ENCODE measurements at regions not wholly inside any gene's neighbourhood (a gene's known extent, or its start where the extent isn't known, plus 50 kb on each side); places are given as distances from the start of the nearest gene placed in this dataset.
A peak's percentile ranks its signal among the peaks of the same experiment; 100 is the strongest.
"Not testable (repeated sequence)": the region's sequence is repeated elsewhere in the genome, so short reads cannot be mapped to it uniquely, and the experiment has no call there.

GRCh38 chr4:138775489-138775888 is 240.1 kb upstream of the NOCT start:
- intact Hi-C loops (cut with DNase I) = no loop called here
- ATAC-seq (no peak), DNase-seq (no peak)

GRCh38 chr4:138774940-138775339 is 240.6 kb upstream of the NOCT start:
- no peak for ATAC-seq
- DNase-seq = no peak
- intact Hi-C loops (cut with DNase I) = no loop called here

- ATAC-seq; DNase-seq; intact Hi-C loops (cut with DNase I): not testable (repeated sequence)
These were observed 241.5 kb upstream of the NOCT start for GRCh38 chr4:138774125-138774524.

GRCh38 chr4:138773321-138773720 is 242.3 kb upstream of the NOCT start:
- no peak for ATAC-seq
- DNase-seq = no peak
- intact Hi-C loops (cut with DNase I) = no loop called here

GRCh38 chr4:138772366-138772765 is 243.2 kb upstream of the NOCT start:
- intact Hi-C loops (cut with DNase I) = no loop called here
- no peak for ATAC-seq
- DNase-seq = no peak

GRCh38 chr4:138770818-138771217 is 244.8 kb upstream of the NOCT start:
- ATAC-seq (no peak), DNase-seq (no peak)
- intact Hi-C loops (cut with DNase I) = no loop called here

- ATAC-seq (no peak), DNase-seq (no peak)
- intact Hi-C loops (cut with DNase I) = no loop called here
These were observed 249.2 kb upstream of the NOCT start for GRCh38 chr4:138766332-138766731.

GRCh38 chr4:138765442-138765841 is 250.1 kb upstream of the NOCT start:
- no peak for ATAC-seq
- no peak for DNase-seq
- intact Hi-C loops (cut with DNase I) = no loop called here

- intact Hi-C loops (cut with DNase I) = no loop called here
- ATAC-seq (no peak), DNase-seq (no peak)
These were observed 253.9 kb upstream of the NOCT start for GRCh38 chr4:138761638-138762220.

- intact Hi-C loops (cut with DNase I) = no loop called here
- DNase-seq (no peak), ATAC-seq (no peak)
These were observed 256.1 kb upstream of the NOCT start for GRCh38 chr4:138759554-138759902.

GRCh38 chr4:138758876-138759553 is 256.6 kb upstream of the NOCT start:
- ATAC-seq = no peak
- no peak for DNase-seq
- intact Hi-C loops (cut with DNase I) = no loop called here

- DNase-seq (no peak), ATAC-seq (no peak)
- intact Hi-C loops (cut with DNase I) = no loop called here
These were observed 257.4 kb upstream of the NOCT start for GRCh38 chr4:138758196-138758595.

GRCh38 chr4:138757432-138757831 is 258.1 kb upstream of the NOCT start:
- DNase-seq = no peak
- no peak for ATAC-seq
- intact Hi-C loops (cut with DNase I) = no loop called here

- no peak for ATAC-seq
- no peak for DNase-seq
- intact Hi-C loops (cut with DNase I) = no loop called here
These were observed 259.1 kb upstream of the NOCT start for GRCh38 chr4:138756519-138756918.

- ATAC-seq = no peak
- DNase-seq = no peak
- intact Hi-C loops (cut with DNase I) = no loop called here
These were observed 264.3 kb upstream of the NOCT start for GRCh38 chr4:138751309-138751708.

GRCh38 chr4:138749303-138749702 is 266.3 kb upstream of the NOCT start:
- peak; percentile 78 to 96 for ATAC-seq
- intact Hi-C loops (cut with DNase I) = no loop called here
- no peak for DNase-seq

- no peak for DNase-seq
- intact Hi-C loops (cut with DNase I) = no loop called here
- ATAC-seq = no peak
These were observed 273.7 kb upstream of the NOCT start for GRCh38 chr4:138741766-138742377.

GRCh38 chr4:138740816-138741745 is 274.5 kb upstream of the NOCT start:
- intact Hi-C loops (cut with DNase I) = no loop called here
- ATAC-seq (no peak), DNase-seq (no peak)

GRCh38 chr4:138736362-138736761 is 279.2 kb upstream of the NOCT start:
- intact Hi-C loops (cut with DNase I) = no loop called here
- DNase-seq (no peak), ATAC-seq (no peak)

- intact Hi-C loops (cut with DNase I) = no loop called here
These were observed 280.8 kb upstream of the NOCT start for GRCh38 chr4:138734746-138735145.

More at GRCh38 chr4:138734746-138735145, 280.8 kb upstream of the NOCT start:
- ATAC-seq (no peak), DNase-seq (no peak)

Data from left cardiac atrium (tissue), 4 donors.